ENCODE measurements at regions not wholly inside any gene's neighbourhood (a gene's known extent, or its start where the extent isn't known, plus 50 kb on each side); places are given as distances from the start of the nearest gene placed in this dataset.

GRCh38 chr10:131009791-131010190 lies 301.7 kb downstream of the TCERG1L start:
- DNase-seq (ENCODE audit: insufficient read length, low spot score) (no peak), FAIRE-seq (no peak)
- TF ChIP-seq CTCF (IDR thresholded peaks at IDR 0.05; ENCODE audit: insufficient read depth, missing control alignments) = no peak

GRCh38 chr10:131010965-131011575 lies 300.5 kb downstream of the TCERG1L start:
- DNase-seq (ENCODE audit: insufficient read length, low spot score) (no peak), FAIRE-seq (no peak)
- TF ChIP-seq CTCF (IDR thresholded peaks at IDR 0.05; ENCODE audit: insufficient read depth, missing control alignments) = no peak

- no peak for TF ChIP-seq CTCF (IDR thresholded peaks at IDR 0.05; ENCODE audit: insufficient read depth, missing control alignments)
- no peak for DNase-seq (ENCODE audit: insufficient read length, low spot score)
- no peak for FAIRE-seq
Measured at GRCh38 chr10:131011936-131012640, 299.4 kb downstream of the TCERG1L start.

- FAIRE-seq (no peak), DNase-seq (ENCODE audit: insufficient read length, low spot score) (no peak)
- no peak for TF ChIP-seq CTCF (IDR thresholded peaks at IDR 0.05; ENCODE audit: insufficient read depth, missing control alignments)
Measured at GRCh38 chr10:131012641-131012985, 298.9 kb downstream of the TCERG1L start.

GRCh38 chr10:131013281-131013912 lies 298.1 kb downstream of the TCERG1L start:
- no peak for DNase-seq (ENCODE audit: insufficient read length, low spot score)
- TF ChIP-seq CTCF (IDR thresholded peaks at IDR 0.05; ENCODE audit: insufficient read depth, missing control alignments) = no peak
- FAIRE-seq = no peak

GRCh38 chr10:131014271-131014670 lies 297.2 kb downstream of the TCERG1L start:
- DNase-seq (ENCODE audit: insufficient read length, low spot score) (no peak), FAIRE-seq (no peak)
- no peak for TF ChIP-seq CTCF (IDR thresholded peaks at IDR 0.05; ENCODE audit: insufficient read depth, missing control alignments)

- no peak for FAIRE-seq
- TF ChIP-seq CTCF (IDR thresholded peaks at IDR 0.05; ENCODE audit: insufficient read depth, missing control alignments) = no peak
Measured at GRCh38 chr10:131015271-131015670, 296.2 kb downstream of the TCERG1L start.

More at GRCh38 chr10:131015271-131015670, 296.2 kb downstream of the TCERG1L start:
- DNase-seq (ENCODE audit: insufficient read length, low spot score) = no peak

Measured in D721Med (cell line).